ENCODE measurements at regions not wholly inside any gene's neighbourhood (a gene's known extent, or its start where the extent isn't known, plus 50 kb on each side); places are given as distances from the start of the nearest gene placed in this dataset.

GRCh38 chr17:73782231-73782630 lies 138.0 kb upstream of the SDK2 start:
- no peak for TF ChIP-seq CTCF (IDR thresholded peaks at IDR 0.05)
- TF ChIP-seq EZH2 (IDR thresholded peaks at IDR 0.05; ENCODE audit: borderline replicate concordance, insufficient read depth, low read depth, low read length, poor library complexity, severe bottlenecking): no peak

All from B cell (primary cell).